Left renal pelvis (tissue), 4 donors: ENCODE measurements at regions not wholly inside any gene's neighbourhood (a gene's known extent, or its start where the extent isn't known, plus 50 kb on each side); places are given as distances from the start of the nearest gene placed in this dataset.

Experiments
- DNase-seq, 4 donors: peaks; one replicate each; pipeline ENCODE4 v3.0.0-alpha.2; 2013; ENCODE audit warnings: low read depth in 4 of 4, low spot score in 3 of 4

DNA sequence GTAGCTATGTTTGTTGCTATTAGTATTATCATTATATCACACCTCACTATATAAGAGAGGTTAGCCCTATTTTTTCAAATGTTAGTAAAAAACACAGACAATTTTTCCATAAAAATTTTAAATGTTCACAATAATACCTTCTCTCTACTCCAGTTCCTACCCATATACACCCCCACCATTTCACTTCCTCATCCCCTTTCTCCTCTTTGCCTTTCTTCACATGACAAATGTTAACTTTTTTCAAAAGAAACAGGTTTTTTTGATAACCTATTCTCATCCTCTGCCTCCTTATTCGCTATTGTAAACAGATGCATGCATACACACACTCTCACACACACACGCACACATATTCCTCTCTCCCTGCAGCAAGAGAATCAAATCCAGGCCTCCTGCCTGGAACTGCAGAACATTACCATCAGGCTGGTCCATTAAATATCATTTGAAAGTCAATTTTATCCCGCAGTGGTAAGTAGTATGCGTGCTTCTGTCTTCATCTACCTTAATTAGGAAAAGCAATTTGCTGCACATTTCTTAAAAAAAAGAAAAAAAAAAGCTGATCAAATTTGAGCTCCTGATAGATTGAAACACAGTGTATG lies 55.5 kb downstream of the MID1IP1 start:
- no peak for DNase-seq

DNA sequence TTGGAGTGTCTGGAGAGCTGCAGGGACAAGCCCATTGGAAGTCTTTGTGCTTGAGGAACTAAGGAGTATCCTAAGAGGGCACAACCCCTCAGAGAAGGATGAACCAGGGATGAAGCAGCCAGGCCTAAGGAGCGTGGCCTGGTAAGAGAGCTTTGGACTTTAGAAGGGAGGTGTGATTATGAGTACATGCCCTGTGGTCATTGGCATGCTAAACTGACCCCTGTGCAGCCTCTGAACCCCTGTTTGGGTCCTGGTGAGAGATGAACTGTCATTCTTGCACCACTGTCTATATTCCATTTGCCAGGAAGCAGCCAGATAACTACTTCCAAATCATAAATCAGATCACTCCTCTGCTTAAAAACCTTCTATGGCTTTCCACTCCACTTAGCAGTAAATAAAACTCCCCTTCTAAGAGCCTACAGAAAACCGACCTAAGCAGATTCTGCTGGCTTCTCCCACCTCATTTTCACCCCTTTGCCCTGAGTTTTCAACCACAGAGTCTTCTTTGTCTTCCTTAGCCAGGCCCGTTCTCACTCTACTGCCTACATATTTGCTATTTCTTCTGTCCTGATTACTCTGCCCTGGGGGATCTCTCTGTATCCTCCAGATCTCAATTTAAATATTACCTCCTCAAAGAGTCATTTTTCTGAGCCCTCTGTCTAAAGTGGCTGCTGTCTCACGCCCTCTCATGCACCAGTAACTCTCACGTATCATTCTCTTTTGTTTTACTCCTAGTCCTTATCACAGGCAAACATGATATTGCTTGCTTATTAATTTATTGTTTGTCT lies 56.7 kb downstream of the MID1IP1 start:
- no peak for DNase-seq

DNA sequence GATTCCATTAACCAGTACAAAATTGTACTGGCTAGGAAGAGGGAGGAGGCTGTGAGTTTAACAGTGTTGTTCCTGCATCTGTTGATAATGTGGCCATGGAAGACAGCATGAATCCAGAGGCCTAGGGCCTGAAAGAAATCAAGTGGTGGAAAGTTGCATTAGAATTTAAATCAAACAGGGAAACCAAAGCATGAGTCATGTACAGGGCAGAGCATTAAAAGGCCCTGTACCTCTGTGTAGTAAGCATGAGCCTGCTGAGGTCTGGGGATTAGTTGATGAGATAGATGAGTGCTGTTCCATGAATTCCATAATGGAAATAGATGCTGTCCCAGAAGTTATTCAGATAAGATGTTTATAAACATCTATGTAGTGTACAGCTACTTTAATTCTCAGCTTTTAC lies 58.3 kb downstream of the MID1IP1 start:
- DNase-seq: no peak

DNA sequence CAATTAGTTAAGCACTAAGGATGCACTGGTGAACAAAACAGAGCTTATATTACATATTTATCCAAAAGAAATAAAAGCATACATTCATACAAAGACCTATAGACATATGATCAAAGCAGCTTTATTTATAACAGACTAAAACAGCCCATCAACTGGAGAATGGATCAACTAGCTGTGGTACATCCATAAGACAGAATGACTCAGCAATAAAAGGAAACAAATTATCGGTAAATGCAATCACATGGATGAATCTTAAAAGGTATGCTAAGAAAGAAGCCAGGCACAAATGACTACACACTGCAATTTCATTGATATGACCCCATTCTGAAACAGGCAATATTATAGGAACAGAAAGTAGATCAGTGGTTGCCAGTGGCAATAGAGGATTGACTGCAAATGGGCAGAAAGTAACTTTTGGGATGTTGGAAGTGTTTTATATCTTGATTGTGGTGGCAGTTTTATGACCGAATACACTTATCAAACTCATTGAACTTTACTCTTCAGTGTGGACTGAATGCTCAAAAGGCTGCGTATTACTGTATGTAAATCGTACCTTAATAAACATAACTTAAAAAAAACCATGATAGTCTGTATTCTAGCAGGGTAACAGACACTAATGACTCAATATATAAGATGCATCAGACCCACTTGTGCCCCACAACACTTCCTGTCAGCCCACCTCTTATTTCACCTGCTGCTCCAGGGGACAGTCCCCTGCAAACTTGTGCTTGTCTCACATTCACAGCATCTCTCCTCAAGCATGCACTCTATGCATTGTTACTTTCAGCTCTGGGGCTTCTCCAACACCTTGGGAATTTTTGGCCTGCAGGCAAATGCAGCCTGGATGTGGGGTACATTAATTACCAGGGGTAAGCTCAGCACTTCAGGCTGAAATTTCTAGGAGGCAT lies 59.1 kb downstream of the MID1IP1 start:
- DNase-seq: no peak

DNA sequence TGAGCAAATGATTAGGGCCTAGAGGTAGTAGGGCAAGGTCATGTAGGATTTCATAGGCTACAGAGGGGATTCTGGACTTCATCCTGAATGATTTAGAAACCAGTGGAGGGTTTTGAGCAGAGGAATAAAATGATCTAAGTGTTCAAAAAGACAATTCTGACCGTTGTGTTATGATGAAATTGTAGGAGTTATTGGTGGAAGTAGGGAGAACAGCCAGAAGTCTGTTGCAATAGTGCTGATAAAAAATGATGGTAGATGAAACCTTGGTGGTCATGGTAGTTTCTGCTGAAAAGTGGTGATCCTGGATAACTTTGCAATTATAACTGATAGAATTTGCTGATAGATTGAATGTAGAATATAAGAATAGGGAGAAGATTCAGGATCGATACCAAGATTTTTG lies 60.2 kb downstream of the MID1IP1 start:
- DNase-seq: no peak

DNA sequence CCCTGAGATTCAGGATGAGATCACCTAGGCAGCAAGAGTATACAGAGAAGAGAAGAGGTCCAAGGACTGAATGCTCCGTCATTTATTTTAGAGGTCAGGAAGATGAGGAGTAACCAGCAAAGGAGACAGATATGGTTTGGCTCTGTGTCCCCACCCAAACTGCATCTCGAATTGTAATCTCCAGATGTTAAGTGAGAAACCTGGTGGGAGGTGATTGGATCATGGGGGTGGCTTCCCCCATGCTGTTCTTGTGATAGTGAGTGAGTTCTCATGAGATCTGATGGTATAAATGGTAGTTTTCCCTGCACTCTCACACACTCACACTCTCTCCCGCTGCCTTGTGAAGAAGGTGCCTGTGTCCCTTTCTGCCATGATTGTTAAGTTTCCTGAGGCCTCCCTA lies 60.8 kb downstream of the MID1IP1 start:
- no peak for DNase-seq

DNA sequence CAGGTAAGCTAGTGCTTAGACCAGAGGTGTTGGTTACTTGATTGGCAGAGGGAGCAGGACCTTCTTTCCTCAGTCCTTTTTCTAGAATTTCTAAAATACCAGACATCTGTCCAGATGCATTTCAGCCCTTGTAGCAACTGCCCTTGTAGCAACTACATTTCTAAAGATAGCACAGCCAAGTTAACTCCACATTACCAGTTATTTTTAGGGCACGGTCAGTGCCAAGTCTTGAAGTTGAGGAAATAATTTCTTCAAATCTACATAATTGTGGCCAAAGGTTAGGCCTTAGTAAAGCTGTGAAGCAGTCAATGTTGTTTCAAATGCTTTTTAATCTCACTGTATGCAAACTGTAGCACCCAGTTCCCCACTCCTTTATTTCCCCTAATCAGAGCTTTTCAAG lies 62.9 kb downstream of the MID1IP1 start:
- DNase-seq: no peak

DNA sequence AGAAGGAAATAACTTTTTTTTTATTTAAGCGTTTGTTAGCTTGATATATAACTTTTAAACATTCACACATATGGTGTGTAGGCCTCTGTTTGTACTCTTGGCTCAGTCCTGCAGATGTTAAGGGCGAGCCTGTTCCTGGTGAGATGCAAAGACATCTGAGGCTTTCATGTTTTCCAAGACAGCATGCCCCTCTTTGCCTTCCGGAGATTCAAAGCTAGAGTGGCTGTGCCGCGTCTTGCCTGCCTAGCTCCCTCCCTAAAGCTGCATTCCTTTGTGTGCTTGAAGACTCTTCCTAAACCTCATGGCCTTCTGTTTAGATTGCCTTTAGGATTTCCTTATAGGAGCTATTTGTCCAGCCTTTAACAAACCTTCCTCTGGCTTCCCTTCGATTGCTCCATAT lies 67.1 kb downstream of the MID1IP1 start:
- DNase-seq: no peak

DNA sequence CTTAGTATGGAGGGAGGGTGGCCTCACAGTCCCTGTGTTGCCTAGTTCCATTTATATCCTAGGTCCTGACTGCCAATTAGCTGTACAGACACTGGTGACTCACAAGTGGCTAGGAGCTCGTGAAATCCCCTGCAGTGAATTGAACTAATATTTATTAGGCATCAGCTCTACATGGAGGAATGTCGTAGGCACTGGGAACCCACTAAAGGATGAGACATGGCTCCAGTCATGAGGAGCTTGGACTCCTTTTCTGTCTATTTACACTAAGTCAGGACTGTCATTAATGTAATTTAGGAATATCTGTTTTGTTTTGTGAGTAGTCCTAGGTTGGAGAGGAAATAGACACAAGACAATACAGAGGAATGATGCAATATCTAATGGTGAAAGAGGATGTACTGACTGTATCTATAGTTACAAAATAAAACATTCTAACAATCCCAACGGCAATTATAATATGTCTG lies 67.7 kb downstream of the MID1IP1 start:
- no peak for DNase-seq

DNA sequence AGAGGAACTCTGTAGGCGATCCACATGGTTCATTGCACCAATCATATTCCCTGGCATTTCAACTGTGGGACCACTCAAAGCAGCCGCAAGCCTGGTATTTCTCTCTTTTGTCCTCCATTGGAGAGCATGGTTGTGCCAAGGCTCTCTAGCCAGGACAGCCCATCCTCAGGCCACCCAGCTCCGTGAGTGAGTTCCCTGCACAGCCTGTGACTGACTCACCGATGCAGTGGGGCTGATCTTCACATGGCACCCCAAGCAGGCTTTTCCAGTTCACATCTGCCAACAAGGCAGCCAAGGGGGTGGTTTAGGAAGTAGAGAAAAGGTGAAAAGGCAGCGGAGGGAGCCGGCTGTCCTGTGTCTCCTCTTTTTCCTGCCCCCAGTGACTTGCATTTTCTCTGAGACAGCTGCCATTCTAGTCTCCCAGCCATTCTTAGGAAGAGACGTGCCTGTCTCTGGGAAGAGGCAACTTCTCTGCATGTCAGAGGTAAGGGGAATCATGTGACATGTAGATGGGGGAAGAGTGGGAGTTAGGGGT lies 69.2 kb downstream of the MID1IP1 start:
- no peak for DNase-seq

DNA sequence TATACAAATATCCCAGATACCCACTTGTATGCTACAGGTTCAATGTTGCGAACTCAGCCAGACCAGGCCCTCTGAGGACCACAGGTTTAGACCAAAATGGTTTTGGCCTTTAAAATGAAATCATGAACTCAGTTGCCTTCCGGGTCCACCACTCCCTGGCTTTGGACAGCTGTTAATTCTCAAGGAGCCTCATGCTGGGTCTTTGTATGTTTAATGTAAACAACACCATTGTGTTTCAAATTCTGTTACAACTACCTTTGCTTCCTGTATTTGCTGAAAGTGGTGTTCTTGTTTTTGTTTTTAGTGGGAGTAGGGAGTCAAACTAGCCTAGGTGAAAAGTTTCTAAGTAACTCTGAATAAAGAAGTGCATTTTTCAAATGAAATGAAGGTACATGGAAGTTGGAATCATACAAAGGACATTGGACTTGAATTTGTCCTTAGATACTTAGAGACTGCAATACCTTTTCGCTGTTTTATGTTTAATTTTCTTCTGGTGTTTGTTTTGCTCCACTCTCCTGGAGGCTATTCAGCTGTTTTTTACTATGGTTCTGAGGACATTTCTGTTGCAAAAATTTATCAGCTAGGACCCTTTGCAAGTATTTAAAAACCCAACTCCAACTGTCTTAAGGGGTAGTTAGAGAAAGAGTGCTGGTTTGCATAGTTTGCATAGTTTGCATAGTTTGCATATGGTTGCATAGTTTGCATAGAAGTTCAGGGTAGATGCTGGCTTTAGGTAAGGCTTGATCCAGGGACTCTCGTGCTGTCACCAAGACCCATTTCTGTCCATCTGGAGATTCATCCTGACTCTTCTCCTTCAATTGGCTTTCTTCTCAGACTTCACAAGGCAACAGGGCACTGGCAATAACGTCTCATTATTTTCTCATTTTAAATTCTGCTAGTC lies 70.1 kb downstream of the MID1IP1 start:
- no peak for DNase-seq

DNA sequence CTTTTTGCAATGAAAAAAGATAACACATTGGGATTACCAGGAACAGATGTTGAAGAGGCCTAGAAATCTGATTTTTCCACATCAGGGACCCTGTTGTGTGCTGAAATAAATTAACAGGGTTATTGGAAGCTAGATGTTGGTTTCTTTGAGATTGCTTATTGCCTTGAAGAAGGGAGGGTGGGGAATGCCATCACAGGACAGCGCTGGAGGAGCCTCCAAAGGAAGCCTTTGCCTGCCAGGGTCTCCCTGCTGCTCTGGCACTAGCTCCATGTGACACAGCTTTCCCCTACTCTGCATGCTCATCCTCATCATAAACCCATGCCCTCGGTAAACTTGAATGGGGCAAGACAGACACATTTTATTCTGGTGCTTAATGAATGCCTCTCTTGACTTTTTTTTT lies 76.1 kb downstream of the MID1IP1 start:
- DNase-seq: no peak

DNA sequence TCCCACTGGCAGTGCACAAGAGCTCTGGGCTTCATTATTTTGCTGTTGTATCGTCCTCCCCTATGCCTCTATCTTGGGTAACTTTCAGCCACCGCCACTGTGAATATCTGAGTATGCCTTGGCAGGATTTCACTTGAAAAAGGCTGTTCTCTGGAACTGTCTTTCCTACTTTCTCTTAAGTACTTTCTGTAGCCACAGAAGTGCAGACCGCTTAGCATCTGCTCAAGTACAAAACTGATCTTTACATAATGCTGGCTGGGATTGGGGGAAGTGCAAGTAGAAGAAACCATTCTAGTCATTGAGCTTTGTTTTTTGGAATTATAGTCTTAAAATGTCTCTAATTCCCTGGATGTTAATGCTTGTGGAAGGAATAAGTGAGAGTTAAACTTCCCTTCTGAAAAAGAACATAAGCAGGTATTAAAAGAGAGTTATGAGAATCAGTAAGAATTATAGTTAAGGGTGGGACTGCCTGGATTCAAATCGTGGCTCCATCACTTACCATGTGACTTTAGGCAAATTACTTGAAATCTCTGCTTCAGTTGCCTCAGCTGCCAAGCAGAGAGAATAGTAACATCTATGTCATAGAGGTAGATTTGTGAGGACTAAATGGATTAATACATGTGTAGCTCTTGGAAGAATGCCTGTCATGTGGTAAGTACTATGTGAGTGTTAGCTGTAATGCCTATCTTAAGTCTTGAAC lies 77.5 kb downstream of the MID1IP1 start:
- no peak for DNase-seq

DNA sequence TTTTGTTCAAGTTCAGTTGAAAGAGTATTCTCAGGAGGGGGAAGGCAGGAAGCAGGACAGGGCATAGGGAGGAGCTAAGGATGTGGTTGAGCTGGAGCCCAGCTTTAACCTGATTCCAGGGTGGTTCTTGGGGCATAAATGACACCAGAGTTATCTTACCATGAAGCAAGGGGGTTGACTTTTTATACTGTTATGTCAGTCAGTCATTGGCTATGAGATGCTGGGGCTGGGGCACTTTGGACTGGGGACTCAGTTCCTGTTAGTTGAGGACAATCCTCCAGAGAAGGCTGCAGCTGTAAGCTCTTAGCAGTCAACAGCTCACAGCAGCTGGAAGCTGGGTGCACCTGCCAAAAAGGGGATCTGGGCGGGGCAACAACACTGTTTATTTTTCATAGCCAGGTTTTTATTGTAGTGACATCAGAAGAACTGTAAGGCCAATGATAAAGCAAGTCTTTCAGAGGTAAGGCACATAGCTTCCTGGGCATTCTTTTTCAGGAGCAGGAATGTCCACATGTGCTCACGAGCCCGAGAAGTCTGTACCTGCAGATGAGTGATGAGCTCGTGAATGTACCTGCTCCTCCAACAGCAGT lies 78.5 kb downstream of the MID1IP1 start:
- DNase-seq: no peak

DNA sequence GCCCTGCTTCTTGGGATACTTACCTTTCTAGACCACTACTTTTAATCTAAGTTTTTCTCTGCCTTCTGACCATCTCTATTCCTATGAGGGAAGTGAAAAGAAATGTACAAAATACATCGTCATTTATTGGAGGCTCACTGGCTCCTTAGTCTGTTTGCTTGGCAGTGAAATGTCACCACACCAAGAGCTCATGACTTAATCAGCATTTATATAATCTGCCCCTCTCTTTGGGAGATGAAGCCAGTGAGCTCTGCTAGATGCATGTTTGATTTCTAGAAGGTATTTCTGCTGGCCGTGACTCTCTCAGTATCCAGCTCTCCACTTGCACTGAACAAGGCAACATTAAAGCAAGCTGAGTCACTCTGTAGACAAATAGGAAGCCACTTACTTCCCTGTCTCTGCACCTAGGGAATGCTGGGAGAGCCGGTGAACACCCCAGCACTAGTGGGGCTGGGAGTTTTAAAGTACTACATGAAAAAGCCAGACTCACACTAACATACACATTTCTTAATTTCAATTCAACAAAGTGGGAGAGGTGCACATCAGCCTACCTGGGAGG lies 79.1 kb downstream of the MID1IP1 start:
- no peak for DNase-seq

DNA sequence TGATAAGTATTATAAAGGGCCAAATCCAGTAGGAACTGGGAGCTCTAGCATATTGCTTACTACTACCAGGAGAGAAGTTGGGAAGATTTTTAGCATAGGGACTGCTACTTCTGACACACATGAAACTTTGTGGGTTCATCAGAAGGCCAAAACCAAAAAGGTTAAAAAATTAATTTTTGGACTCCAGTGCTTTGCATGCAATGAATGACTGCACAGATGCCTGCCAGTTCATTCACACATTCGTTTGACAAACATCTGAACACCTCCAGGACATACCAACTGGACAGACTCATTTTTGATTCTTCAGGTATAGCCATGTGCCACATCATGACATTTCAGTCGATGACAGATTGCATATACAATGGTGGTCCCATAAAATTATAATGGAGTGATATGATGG lies 79.8 kb downstream of the MID1IP1 start:
- no peak for DNase-seq

DNA sequence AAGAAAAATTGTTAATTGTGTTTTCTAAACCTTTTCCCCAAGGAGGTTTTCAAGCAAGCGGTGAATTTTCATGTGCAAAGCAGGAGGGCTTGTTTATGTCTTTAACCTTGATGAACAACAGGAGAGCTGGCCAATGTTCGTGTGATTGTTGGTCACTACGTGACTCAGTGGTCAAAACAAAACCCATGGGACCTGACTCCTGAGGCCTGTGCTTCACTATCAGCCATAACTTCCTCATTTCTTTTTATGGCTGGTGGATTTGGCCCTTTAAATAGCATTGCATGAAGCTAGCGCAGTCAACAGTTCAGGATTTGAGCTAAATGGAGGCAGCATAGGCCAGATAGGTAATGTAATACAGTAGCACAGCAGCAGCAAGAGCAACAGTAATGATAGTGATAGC lies 80.5 kb downstream of the MID1IP1 start:
- no peak for DNase-seq

DNA sequence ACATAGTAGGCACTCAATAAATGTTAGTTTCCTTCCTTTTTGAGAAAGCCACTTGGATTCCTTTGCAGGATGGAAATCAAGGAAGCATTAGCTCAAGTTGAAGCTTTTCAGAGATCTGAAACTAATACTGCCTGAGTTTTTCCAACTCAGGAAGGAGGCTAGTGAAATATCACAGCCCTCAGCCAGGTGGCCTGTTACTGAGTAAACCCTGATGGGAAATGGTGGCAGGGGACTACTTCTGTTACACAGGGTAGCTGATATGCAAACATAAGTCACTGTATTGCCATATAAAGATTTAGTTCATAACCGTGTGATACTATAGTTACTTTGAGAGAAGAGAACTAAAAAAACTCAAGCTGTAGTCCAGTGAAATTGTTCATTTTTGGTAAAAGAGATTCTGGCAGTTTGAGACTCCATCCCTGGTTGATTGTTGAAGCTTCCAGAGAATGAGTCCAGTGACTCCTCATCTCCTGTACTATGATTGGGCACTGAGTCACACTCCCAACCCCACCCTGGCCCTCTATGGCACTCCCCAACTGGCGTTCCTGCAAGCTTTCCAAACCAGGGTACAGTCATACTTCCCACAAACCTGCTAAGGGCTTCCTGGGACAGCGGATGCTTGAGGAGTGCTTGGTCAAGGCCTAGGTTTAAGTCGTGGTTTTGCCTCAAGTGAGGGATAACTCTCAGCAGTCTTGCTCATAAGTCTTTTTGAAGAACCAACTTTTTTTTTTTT lies 81.8 kb downstream of the MID1IP1 start:
- no peak for DNase-seq
